Spleen (tissue), 11 donors: ENCODE measurements at regions not wholly inside any gene's neighbourhood (a gene's known extent, or its start where the extent isn't known, plus 50 kb on each side); places are given as distances from the start of the nearest gene placed in this dataset.

ENCODE experiments used
- DNase-seq: peaks from one replicate; pipeline ENCODE4 v3.0.0-alpha.2; 2020
- H3K27ac ChIP-seq, 8 donors: fragments of 200-600 bp; sonication (generic) in 7 of 8; 1 replicate in 4 of 8; 2 replicates in 4 of 8; pipeline versions ENCODE4 v1.5.0 to v1.8.0; 2016 to 2021; ENCODE audit warnings: inconsistent platforms in 4 of 8, mild to moderate bottlenecking in 4 of 8, moderate library complexity in 1 of 8
- H3K27me3 ChIP-seq, 7 donors: fragments of 200-600 bp; sonication (generic) in 6 of 7; replicated peaks in 1 of 7; 1 replicate in 4 of 7; 2 replicates in 3 of 7; pipeline versions ENCODE4 v1.5.0 to v1.8.0; 2016 to 2021; ENCODE audit warnings: inconsistent platforms in 3 of 7, mild to moderate bottlenecking in 1 of 7
- H3K36me3 ChIP-seq, 6 donors: fragments of 200-600 bp; sonication (generic) in 5 of 6; 1 replicate in 4 of 6; 2 replicates in 2 of 6; pipeline versions ENCODE4 v1.5.0 to v1.8.0; 2016 to 2021; ENCODE audit warnings: inconsistent platforms in 2 of 6
- H3K4me1 ChIP-seq, 6 donors: fragments of 200-600 bp; sonication (generic) in 5 of 6; 1 replicate in 3 of 6; 2 replicates in 3 of 6; pipeline versions ENCODE4 v1.5.0 to v1.8.0; 2016 to 2021; ENCODE audit warnings: inconsistent platforms in 3 of 6
- H3K4me3 ChIP-seq, 8 donors: fragments of 200-600 bp; sonication (generic) in 7 of 8; 1 replicate in 4 of 8; 2 replicates in 4 of 8; pipeline versions ENCODE4 v1.5.0 to v1.8.0; 2016 to 2021; ENCODE audit warnings: inconsistent platforms in 4 of 8, mild to moderate bottlenecking in 4 of 8, moderate library complexity in 2 of 8
- H3K9me3 ChIP-seq, 8 donors: fragments of 200-600 bp; sonication (generic) in 7 of 8; 1 replicate in 4 of 8; 2 replicates in 4 of 8; pipeline versions ENCODE4 v1.5.0 to v1.8.0; 2016 to 2021; ENCODE audit warnings: inconsistent platforms in 4 of 8
- POLR2A ChIP-seq, 3 donors: fragments of 450-650 bp; IDR thresholded peaks; one replicate each; pipeline ENCODE4 v1.5.1; 2017; ENCODE audit warnings: antibody characterized with exemption in 3 of 3, mild to moderate bottlenecking in 1 of 3
- POLR2AphosphoS5 ChIP-seq, 3 donors: sonication (generic); formaldehyde crosslinking; IDR thresholded peaks; one replicate each; pipeline ENCODE4 v1.5.1; 2017; ENCODE audit warnings: antibody characterized with exemption in 3 of 3
- WGBS, 5 donors: extraction: QIAGEN DNeasy Blood & Tissue Kit in 3 of 5; methylation state at CpG; one replicate each; pipeline versions ENCODE4 v1.1.5 to v1.1.7; 2013 to 2018; 5-methylcytosine and 5-hydroxymethylcytosine counted together
- intact Hi-C: fragments of 100-400 bp; cut with DNase I; formaldehyde crosslinking; loops from one replicate; pipeline ENCODE4 v1.15.0; 2023; ENCODE audit warnings: low total_unique reads
- TF ChIP-seq, protein P1 (sequence below), 11 experiments: fragments of 200-600 bp in 7 of 11; fragments of 450-650 bp in 4 of 11; sonication (generic) in 4 of 11; IDR thresholded peaks in 8 of 11; conservative IDR thresholded peaks in 3 of 11; 1 replicate in 7 of 11; 2 replicates in 4 of 11; pipeline versions ENCODE4 v1.4.0 to v1.8.0; 2016 to 2021; ENCODE audit warnings: antibody characterized with exemption in 11 of 11, inconsistent platforms in 4 of 11, mild to moderate bottlenecking in 1 of 11
- donor health status: healthy with polysubstance abuse.
- donor health status: DM: no; HTN: no; CAD: no; lungs with moderate emphysema.
- donor health status: DM: no; HTN: no; CAD: no.
- donor health status: Bipolar disorder and iron deficiency.
- donor health status: healthy.
- donor health status: DM: no; HTN: no; CAD: no.
- donor health status: DM: yes; HTN: yes; CAD: no.

DNA sequence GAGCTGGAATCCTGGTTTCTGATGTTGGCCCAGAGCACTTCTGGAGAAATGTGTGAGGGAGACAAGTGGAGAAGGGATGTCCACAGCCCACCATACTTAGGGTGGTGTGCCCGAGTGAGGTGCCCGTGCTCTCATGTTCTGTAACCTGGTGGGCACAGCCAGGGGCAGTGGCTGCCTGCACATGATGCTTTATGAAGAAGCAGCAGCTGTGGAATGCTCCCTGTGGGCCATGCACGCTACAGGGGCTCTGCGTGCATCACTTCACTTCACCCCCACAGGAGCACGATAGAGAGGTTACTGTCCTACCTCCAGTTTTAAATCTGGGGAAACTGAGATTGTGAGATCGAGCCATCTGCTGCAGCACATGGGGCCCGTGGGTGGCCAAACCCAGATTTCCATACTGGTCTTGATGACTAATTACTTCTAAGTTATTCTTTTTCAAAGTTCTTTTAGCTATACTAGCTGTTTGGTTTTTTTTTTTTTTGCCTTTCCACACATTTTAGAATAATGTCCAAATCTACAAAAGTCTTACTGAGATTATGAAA is 441.6 kb downstream of the GADD45G start:
- Histone ChIP-seq H3K4me1 (no peaks in the 10 kb centered on the region), H3K4me3 (no peak overlapping the region), H3K9me3 (no peaks in the 10 kb centered on the region), H3K27ac (no peak overlapping the region), H3K27me3 (no peaks in the 10 kb centered on the region), H3K36me3 (no peaks in the 10 kb centered on the region)
- DNase-seq: no peak
- TF ChIP-seq POLR2AphosphoS5 (IDR thresholded peaks at IDR 0.05): no peak
- TF ChIP-seq POLR2A (IDR thresholded peaks at IDR 0.05): no peak
- TF ChIP-seq, protein P1, sequence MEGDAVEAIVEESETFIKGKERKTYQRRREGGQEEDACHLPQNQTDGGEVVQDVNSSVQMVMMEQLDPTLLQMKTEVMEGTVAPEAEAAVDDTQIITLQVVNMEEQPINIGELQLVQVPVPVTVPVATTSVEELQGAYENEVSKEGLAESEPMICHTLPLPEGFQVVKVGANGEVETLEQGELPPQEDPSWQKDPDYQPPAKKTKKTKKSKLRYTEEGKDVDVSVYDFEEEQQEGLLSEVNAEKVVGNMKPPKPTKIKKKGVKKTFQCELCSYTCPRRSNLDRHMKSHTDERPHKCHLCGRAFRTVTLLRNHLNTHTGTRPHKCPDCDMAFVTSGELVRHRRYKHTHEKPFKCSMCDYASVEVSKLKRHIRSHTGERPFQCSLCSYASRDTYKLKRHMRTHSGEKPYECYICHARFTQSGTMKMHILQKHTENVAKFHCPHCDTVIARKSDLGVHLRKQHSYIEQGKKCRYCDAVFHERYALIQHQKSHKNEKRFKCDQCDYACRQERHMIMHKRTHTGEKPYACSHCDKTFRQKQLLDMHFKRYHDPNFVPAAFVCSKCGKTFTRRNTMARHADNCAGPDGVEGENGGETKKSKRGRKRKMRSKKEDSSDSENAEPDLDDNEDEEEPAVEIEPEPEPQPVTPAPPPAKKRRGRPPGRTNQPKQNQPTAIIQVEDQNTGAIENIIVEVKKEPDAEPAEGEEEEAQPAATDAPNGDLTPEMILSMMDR (IDR thresholded peaks at IDR 0.05 in 8 of 11, conservative IDR thresholded peaks at IDR 0.05 in 3 of 11): no peak
- intact Hi-C loops: no loop called here
- WGBS, 5 donors: 69 to 86% (median 82%) methylated on average over 6 to 7 of the region's 7 CpGs

DNA sequence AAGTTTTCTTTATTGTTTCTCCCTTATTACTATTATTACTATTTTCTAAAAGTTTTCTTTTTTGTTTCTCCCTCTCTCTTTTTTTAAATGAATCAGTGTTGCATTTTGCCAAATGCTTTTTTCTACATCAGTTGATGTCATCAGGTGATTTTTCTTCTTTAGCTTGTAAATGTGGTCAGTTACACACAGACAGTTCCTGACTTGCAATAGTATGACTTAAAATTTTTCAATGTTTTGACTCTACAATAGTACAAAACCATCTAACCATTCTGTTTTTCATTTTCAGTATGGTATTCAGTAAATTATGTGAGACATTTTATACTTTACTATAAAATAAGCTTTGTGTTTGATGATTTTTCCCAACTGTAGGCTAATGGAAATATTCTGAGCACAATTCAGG is 443.0 kb downstream of the GADD45G start:
- no peaks in the 10 kb centered on the region for H3K36me3 ChIP-seq
- intact Hi-C loops: no loop called here
- H3K4me3 ChIP-seq: no peak overlapping the region

DNA sequence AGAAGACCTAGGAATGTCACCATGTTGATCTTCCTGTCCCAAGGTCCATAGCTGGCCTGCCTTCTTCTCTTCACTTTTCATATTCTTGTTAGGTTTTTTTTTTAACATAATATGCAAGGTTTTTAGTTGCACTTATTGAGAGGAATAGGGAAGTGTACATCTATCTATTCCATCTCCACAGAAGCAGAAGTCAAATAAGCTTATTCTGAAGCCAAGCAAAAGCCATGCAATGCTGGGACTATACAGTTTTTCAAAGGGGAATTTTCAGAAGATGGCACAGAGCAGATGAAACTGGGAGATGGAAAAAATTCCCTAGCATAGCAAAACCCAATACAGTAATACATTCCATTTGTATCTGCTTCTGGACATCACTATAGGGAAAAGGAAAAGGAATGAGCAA is 447.6 kb downstream of the GADD45G start:
- no peak overlapping the region for H3K27ac ChIP-seq
- DNase-seq: no peak
- H3K9me3 ChIP-seq: peaks cover 0 to 4% (median 0%) of the 10 kb centered on the region in 8 donors
- H3K4me3 ChIP-seq: no peak overlapping the region
- H3K4me1 ChIP-seq: no peaks in the 10 kb centered on the region
- no peaks in the 10 kb centered on the region for H3K36me3 ChIP-seq
- TF ChIP-seq POLR2AphosphoS5 (IDR thresholded peaks at IDR 0.05): no peak
- TF ChIP-seq, protein P1 (IDR thresholded peaks at IDR 0.05 in 8 of 11, conservative IDR thresholded peaks at IDR 0.05 in 3 of 11): no peak
- TF ChIP-seq POLR2A (IDR thresholded peaks at IDR 0.05): no peak
- intact Hi-C loops: no loop called here
- peaks cover 0 to 10% (median 0%) of the 10 kb centered on the region in 7 donors for H3K27me3 ChIP-seq

More for the DNA sequence above, 443.0 kb downstream of the GADD45G start:
- H3K4me1 ChIP-seq: no peaks in the 10 kb centered on the region
- no peaks in the 10 kb centered on the region for H3K9me3 ChIP-seq
- TF ChIP-seq, protein P1 (IDR thresholded peaks at IDR 0.05 in 8 of 11, conservative IDR thresholded peaks at IDR 0.05 in 3 of 11): no peak
- TF ChIP-seq POLR2AphosphoS5 (IDR thresholded peaks at IDR 0.05) (no peak), POLR2A (IDR thresholded peaks at IDR 0.05) (no peak)
- DNase-seq: no peak
- no peaks in the 10 kb centered on the region for H3K27me3 ChIP-seq
- no peak overlapping the region for H3K27ac ChIP-seq

DNA sequence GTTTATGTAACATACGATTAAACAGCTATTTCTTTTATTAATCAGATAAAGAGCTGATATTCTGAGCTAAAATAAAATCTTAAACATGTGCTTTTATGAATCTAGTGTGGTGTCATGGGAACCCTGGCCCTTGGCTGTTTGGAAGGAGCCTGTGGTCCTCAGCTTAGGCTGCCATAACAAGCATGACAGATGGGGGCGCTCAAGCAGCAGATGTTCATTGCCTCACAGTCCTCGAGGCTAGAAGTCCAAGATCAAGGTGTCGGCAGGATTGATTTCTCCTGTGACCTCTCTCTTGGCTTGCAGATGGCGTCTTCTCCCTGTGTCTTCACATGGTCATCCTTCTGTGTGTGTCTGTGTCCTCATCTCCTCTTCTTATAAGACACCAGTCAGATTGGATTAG is 448.2 kb downstream of the GADD45G start:
- 76 to 86% (median 80%) methylated on average over 5 of the region's 5 CpGs for WGBS, 5 donors
- Histone ChIP-seq H3K4me3 (no peak overlapping the region), H3K27me3 (peaks cover 0 to 10% (median 0%) of the 10 kb centered on the region in 7 donors), H3K27ac (no peak overlapping the region), H3K9me3 (peaks cover 0 to 4% (median 0%) of the 10 kb centered on the region in 8 donors), H3K4me1 (no peaks in the 10 kb centered on the region), H3K36me3 (no peaks in the 10 kb centered on the region)
- DNase-seq: no peak
- TF ChIP-seq, protein P1 (IDR thresholded peaks at IDR 0.05 in 8 of 11, conservative IDR thresholded peaks at IDR 0.05 in 3 of 11): no peak
- TF ChIP-seq POLR2A (IDR thresholded peaks at IDR 0.05): no peak
- TF ChIP-seq POLR2AphosphoS5 (IDR thresholded peaks at IDR 0.05): no peak
- intact Hi-C loops: no loop called here
